A673 (cell line): ENCODE measurements at regions not wholly inside any gene's neighbourhood (a gene's known extent, or its start where the extent isn't known, plus 50 kb on each side); places are given as distances from the start of the nearest gene placed in this dataset.

Experiments
- CTCF ChIP-seq: fragments of 300-800, 200-600 bp; sonication (generic); conservative IDR thresholded peaks from 2 replicates; pipeline ENCODE4 v1.5.1; 2017; ENCODE audit warnings: low read depth, mild to moderate bottlenecking, antibody characterized with exemption, low read length, moderate library complexity, mixed read lengths
- EZH2 ChIP-seq: fragments of 200-600 bp; sonication (generic); IDR thresholded peaks from 2 replicates; pipeline ENCODE4 v1.6.1; 2017; ENCODE audit warnings: borderline replicate concordance, low read depth, mild to moderate bottlenecking, mixed read lengths, antibody characterized with exemption, low read length; ENCODE audit not compliant: poor library complexity, severe bottlenecking

GRCh38 chr4:119745351-119745750 is 116.7 kb upstream of the PDE5A start:
- TF ChIP-seq EZH2: no peak
- TF ChIP-seq CTCF: no peak
